Testis (tissue), 2 donors: ENCODE measurements at regions not wholly inside any gene's neighbourhood (a gene's known extent, or its start where the extent isn't known, plus 50 kb on each side); places are given as distances from the start of the nearest gene placed in this dataset.

ENCODE experiments used
- POLR2A ChIP-seq: fragments of 450-650 bp; IDR thresholded peaks from one replicate; pipeline ENCODE4 v1.6.1; 2017; ENCODE audit warnings: antibody characterized with exemption, mild to moderate bottlenecking, moderate library complexity
- TF ChIP-seq, protein P1 (sequence below), 3 experiments: fragments of 450-650 bp in 2 of 3; fragments of 200-600 bp in 1 of 3; sonication (generic) in 1 of 3; IDR thresholded peaks; one replicate each; pipeline ENCODE4 v1.5.1; 2016 to 2019; ENCODE audit warnings: antibody characterized with exemption in 3 of 3, mild to moderate bottlenecking in 2 of 3, moderate library complexity in 1 of 3

DNA sequence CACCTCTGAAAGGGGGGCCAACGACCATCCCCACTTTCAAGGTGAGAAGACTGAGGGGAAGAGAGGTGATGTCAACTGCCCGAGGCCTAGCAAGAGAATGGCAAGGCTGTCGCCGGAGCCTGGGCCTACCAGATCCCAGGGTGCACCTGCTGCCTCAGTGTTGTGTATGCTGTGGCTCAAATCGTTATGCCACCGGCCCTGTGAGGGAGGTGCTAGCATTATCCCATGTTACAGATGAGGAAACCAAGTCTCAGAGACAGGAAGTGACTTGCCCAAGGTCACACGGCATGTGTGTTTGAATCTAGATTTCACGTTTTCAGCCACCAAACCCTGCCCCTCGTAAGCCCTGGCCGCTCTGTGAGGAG is 152.5 kb downstream of the CEBPB start:
- TF ChIP-seq, protein P1, sequence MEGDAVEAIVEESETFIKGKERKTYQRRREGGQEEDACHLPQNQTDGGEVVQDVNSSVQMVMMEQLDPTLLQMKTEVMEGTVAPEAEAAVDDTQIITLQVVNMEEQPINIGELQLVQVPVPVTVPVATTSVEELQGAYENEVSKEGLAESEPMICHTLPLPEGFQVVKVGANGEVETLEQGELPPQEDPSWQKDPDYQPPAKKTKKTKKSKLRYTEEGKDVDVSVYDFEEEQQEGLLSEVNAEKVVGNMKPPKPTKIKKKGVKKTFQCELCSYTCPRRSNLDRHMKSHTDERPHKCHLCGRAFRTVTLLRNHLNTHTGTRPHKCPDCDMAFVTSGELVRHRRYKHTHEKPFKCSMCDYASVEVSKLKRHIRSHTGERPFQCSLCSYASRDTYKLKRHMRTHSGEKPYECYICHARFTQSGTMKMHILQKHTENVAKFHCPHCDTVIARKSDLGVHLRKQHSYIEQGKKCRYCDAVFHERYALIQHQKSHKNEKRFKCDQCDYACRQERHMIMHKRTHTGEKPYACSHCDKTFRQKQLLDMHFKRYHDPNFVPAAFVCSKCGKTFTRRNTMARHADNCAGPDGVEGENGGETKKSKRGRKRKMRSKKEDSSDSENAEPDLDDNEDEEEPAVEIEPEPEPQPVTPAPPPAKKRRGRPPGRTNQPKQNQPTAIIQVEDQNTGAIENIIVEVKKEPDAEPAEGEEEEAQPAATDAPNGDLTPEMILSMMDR (IDR thresholded peaks at IDR 0.05): no peak
- no peak for TF ChIP-seq POLR2A
